IPS-18a (cell line): ENCODE measurements at regions not wholly inside any gene's neighbourhood (a gene's known extent, or its start where the extent isn't known, plus 50 kb on each side); places are given as distances from the start of the nearest gene placed in this dataset.
"Not testable (repeated sequence)": the region's sequence is repeated elsewhere in the genome, so short reads cannot be mapped to it uniquely, and the experiment has no call there.

Experiments
- H3K27ac ChIP-seq: one replicate; pipeline ENCODE4 v1.5.1; 2013; ENCODE audit warnings: low read length
- H3K27me3 ChIP-seq: one replicate; pipeline ENCODE4 v1.6.1; 2013; ENCODE audit warnings: mild to moderate bottlenecking, low read length; ENCODE audit not compliant: control insufficient read depth, insufficient read depth
- H3K36me3 ChIP-seq: one replicate; pipeline ENCODE4 v1.6.1; 2013; ENCODE audit warnings: low read depth, low read length; ENCODE audit not compliant: control insufficient read depth
- H3K4me1 ChIP-seq: one replicate; pipeline ENCODE4 v1.6.1; 2013; ENCODE audit warnings: low read depth, low read length; ENCODE audit not compliant: control insufficient read depth
- H3K4me3 ChIP-seq: one replicate; pipeline ENCODE4 v1.5.1; 2013; ENCODE audit warnings: low read length
- H3K9ac ChIP-seq: one replicate; pipeline ENCODE4 v1.6.1; 2013; ENCODE audit warnings: mild to moderate bottlenecking, low read length, moderate library complexity
- H3K9me3 ChIP-seq: one replicate; pipeline ENCODE4 v1.6.1; 2013; ENCODE audit warnings: low read depth, low read length; ENCODE audit not compliant: control insufficient read depth

- peaks cover 40% of the 10 kb centered on the region for H3K9me3 ChIP-seq
- H3K4me1 ChIP-seq = no peaks in the 10 kb centered on the region
- no peaks in the 10 kb centered on the region for H3K27me3 ChIP-seq
- H3K9ac ChIP-seq = no peak overlapping the region
- no peak overlapping the region for H3K4me3 ChIP-seq
- no peak overlapping the region for H3K27ac ChIP-seq
- no peaks in the 10 kb centered on the region for H3K36me3 ChIP-seq
These were observed 197.1 kb upstream of the HCN1 start for GRCh38 chr5:45893309-45893708.

GRCh38 chr5:45890441-45891080 lies 194.4 kb upstream of the HCN1 start:
- not testable (repeated sequence) for H3K4me1 ChIP-seq, H3K27me3 ChIP-seq, H3K36me3 ChIP-seq, H3K4me3 ChIP-seq, H3K9ac ChIP-seq, H3K27ac ChIP-seq
- H3K9me3 ChIP-seq = peaks cover 35% of the 10 kb centered on the region

- Histone ChIP-seq H3K9me3 (peaks cover 53% of the 10 kb centered on the region), H3K27ac (no peak overlapping the region), H3K4me1 (no peaks in the 10 kb centered on the region), H3K27me3 (no peaks in the 10 kb centered on the region), H3K9ac (no peak overlapping the region), H3K4me3 (no peak overlapping the region), H3K36me3 (no peaks in the 10 kb centered on the region)
These were observed 166.6 kb upstream of the HCN1 start for GRCh38 chr5:45862763-45863162.

- peaks cover 7% of the 10 kb centered on the region for H3K9me3 ChIP-seq
- peak overlapping the region; percentile 22 for H3K9ac ChIP-seq
- H3K4me1 ChIP-seq = peaks cover 5% of the 10 kb centered on the region
- H3K4me3 ChIP-seq = peak overlapping the region; percentile 13
- no peak overlapping the region for H3K27ac ChIP-seq
- no peaks in the 10 kb centered on the region for H3K27me3 ChIP-seq
- H3K36me3 ChIP-seq = no peaks in the 10 kb centered on the region
These were observed 151.7 kb upstream of the HCN1 start for GRCh38 chr5:45847877-45848276.

GRCh38 chr5:45826055-45826454 lies 129.9 kb upstream of the HCN1 start:
- no peaks in the 10 kb centered on the region for H3K36me3 ChIP-seq
- peaks cover 28% of the 10 kb centered on the region for H3K9me3 ChIP-seq
- H3K27me3 ChIP-seq = no peaks in the 10 kb centered on the region
- no peak overlapping the region for H3K4me3 ChIP-seq
- no peak overlapping the region for H3K9ac ChIP-seq
- no peak overlapping the region for H3K27ac ChIP-seq
- no peaks in the 10 kb centered on the region for H3K4me1 ChIP-seq

GRCh38 chr5:45800331-45800730 lies 104.2 kb upstream of the HCN1 start:
- H3K9me3 ChIP-seq = peaks cover 28% of the 10 kb centered on the region
- no peaks in the 10 kb centered on the region for H3K27me3 ChIP-seq
- no peak overlapping the region for H3K9ac ChIP-seq
- H3K27ac ChIP-seq = no peak overlapping the region
- H3K4me1 ChIP-seq = no peaks in the 10 kb centered on the region
- no peaks in the 10 kb centered on the region for H3K36me3 ChIP-seq
- no peak overlapping the region for H3K4me3 ChIP-seq

GRCh38 chr5:45799388-45799787 lies 103.2 kb upstream of the HCN1 start:
- no peaks in the 10 kb centered on the region for H3K4me1 ChIP-seq

GRCh38 chr5:45796959-45797553 lies 100.9 kb upstream of the HCN1 start:
- H3K4me1 ChIP-seq = no peaks in the 10 kb centered on the region
- no peaks in the 10 kb centered on the region for H3K36me3 ChIP-seq
- peaks cover 17% of the 10 kb centered on the region for H3K9me3 ChIP-seq
- no peak overlapping the region for H3K27ac ChIP-seq
- no peaks in the 10 kb centered on the region for H3K27me3 ChIP-seq
- H3K9ac ChIP-seq = no peak overlapping the region
- no peak overlapping the region for H3K4me3 ChIP-seq

More at GRCh38 chr5:45799388-45799787, 103.2 kb upstream of the HCN1 start:
- Histone ChIP-seq H3K36me3 (no peaks in the 10 kb centered on the region), H3K27ac (no peak overlapping the region), H3K27me3 (no peaks in the 10 kb centered on the region), H3K4me3 (no peak overlapping the region), H3K9me3 (peaks cover 25% of the 10 kb centered on the region), H3K9ac (no peak overlapping the region)

GRCh38 chr5:45795458-45795857 lies 99.3 kb upstream of the HCN1 start:
- peaks cover 6% of the 10 kb centered on the region for H3K9me3 ChIP-seq
- no peak overlapping the region for H3K9ac ChIP-seq
- no peak overlapping the region for H3K27ac ChIP-seq
- no peaks in the 10 kb centered on the region for H3K27me3 ChIP-seq
- no peaks in the 10 kb centered on the region for H3K4me1 ChIP-seq
- no peak overlapping the region for H3K4me3 ChIP-seq
- no peaks in the 10 kb centered on the region for H3K36me3 ChIP-seq

- H3K9ac ChIP-seq = no peak overlapping the region
- H3K4me3 ChIP-seq = no peak overlapping the region
- H3K9me3 ChIP-seq = peaks cover 6% of the 10 kb centered on the region
- H3K27me3 ChIP-seq = no peaks in the 10 kb centered on the region
- no peak overlapping the region for H3K27ac ChIP-seq
- H3K4me1 ChIP-seq = no peaks in the 10 kb centered on the region
- no peaks in the 10 kb centered on the region for H3K36me3 ChIP-seq
These were observed 97.7 kb upstream of the HCN1 start for GRCh38 chr5:45793638-45794532.

- Histone ChIP-seq H3K9ac (no peak overlapping the region), H3K27me3 (no peaks in the 10 kb centered on the region), H3K27ac (no peak overlapping the region), H3K4me1 (no peaks in the 10 kb centered on the region), H3K9me3 (peaks cover 7% of the 10 kb centered on the region), H3K36me3 (no peaks in the 10 kb centered on the region), H3K4me3 (no peak overlapping the region)
These were observed 83.9 kb upstream of the HCN1 start for GRCh38 chr5:45779874-45780671.
